Neural cell (in vitro differentiated cells): ENCODE measurements at regions not wholly inside any gene's neighbourhood (a gene's known extent, or its start where the extent isn't known, plus 50 kb on each side); places are given as distances from the start of the nearest gene placed in this dataset.

ENCODE experiments used
- H2AFZ ChIP-seq: fragments of 200-600, 300-800 bp; sonication (generic), shearing (Covaris generic); 2 replicates; pipeline ENCODE4 v1.6.0; 2014; ENCODE audit warnings: low read depth, mild to moderate bottlenecking, antibody characterized with exemption, low read length, moderate library complexity
- H3F3A ChIP-seq: fragments of 200-600 bp; shearing (Covaris generic); 2 replicates; pipeline ENCODE4 v1.6.1; 2016; ENCODE audit warnings: mild to moderate bottlenecking, moderate library complexity, mixed read lengths, antibody characterized with exemption, low read length; ENCODE audit not compliant: insufficient read depth, poor library complexity, severe bottlenecking
- H3K27ac ChIP-seq: fragments of 200-600, 300-800 bp; sonication (generic), shearing (Covaris generic); 2 replicates; pipeline ENCODE4 v1.5.1; 2014; ENCODE audit warnings: mild to moderate bottlenecking, low read length, moderate library complexity
- H3K27me3 ChIP-seq: fragments of 300-800, 200-600 bp; sonication (generic), shearing (Covaris generic); 2 replicates; pipeline ENCODE4 v1.6.0; 2014; ENCODE audit warnings: mild to moderate bottlenecking, low read depth, low read length, moderate library complexity; ENCODE audit not compliant: insufficient read depth
- H3K36me3 ChIP-seq: fragments of 300-800, 200-600 bp; sonication (generic), shearing (Covaris generic); 2 replicates; pipeline ENCODE4 v1.5.1; 2014; ENCODE audit warnings: mild to moderate bottlenecking, antibody characterized with exemption, low read length, moderate library complexity; ENCODE audit not compliant: insufficient read depth
- H3K4me2 ChIP-seq: fragments of 300-800, 200-600 bp; sonication (generic), shearing (Covaris generic); 2 replicates; pipeline ENCODE4 v1.6.0; 2014; ENCODE audit warnings: mild to moderate bottlenecking, low read length
- H3K4me3 ChIP-seq: fragments of 300-800, 200-600 bp; sonication (generic), shearing (Covaris generic); 2 replicates; pipeline ENCODE4 v1.5.1; 2014; ENCODE audit warnings: mild to moderate bottlenecking, low read length, moderate library complexity
- H3K79me2 ChIP-seq: fragments of 200-600 bp; shearing (Covaris generic); replicated peaks from 2 replicates; pipeline ENCODE4 v1.6.0; 2014; ENCODE audit warnings: mild to moderate bottlenecking, low read length, moderate library complexity; ENCODE audit not compliant: insufficient read depth
- H3K9ac ChIP-seq: fragments of 300-800, 200-600 bp; sonication (generic), shearing (Covaris generic); 2 replicates; pipeline ENCODE4 v1.6.1; 2016; ENCODE audit warnings: mild to moderate bottlenecking, low read length, mixed read lengths
- H3K9me2 ChIP-seq: fragments of 200-600 bp; shearing (Covaris generic); 2 replicates; pipeline ENCODE4 v1.6.1; 2016; ENCODE audit warnings: mild to moderate bottlenecking, low read length, mixed read lengths; ENCODE audit not compliant: insufficient read depth
- H3K9me3 ChIP-seq: fragments of 200-600, 300-800 bp; sonication (generic), shearing (Covaris generic); 2 replicates; pipeline ENCODE4 v1.6.1; 2016; ENCODE audit warnings: mild to moderate bottlenecking, mixed run types, low read length, moderate library complexity, mixed read lengths
- H4K20me1 ChIP-seq: fragments of 200-600 bp; shearing (Covaris generic); 2 replicates; pipeline ENCODE4 v1.6.1; 2016; ENCODE audit warnings: mild to moderate bottlenecking, mixed run types; ENCODE audit not compliant: insufficient read depth
- CTCF ChIP-seq: fragments of 450-650 bp; IDR thresholded peaks from 2 replicates; pipeline ENCODE4 v1.5.1; 2014; ENCODE audit warnings: antibody characterized with exemption, mild to moderate bottlenecking, moderate library complexity; ENCODE audit not compliant: poor library complexity, severe bottlenecking
- EP300 ChIP-seq: fragments of 450-650 bp; conservative IDR thresholded peaks from 2 replicates; pipeline ENCODE4 v1.6.1; 2014; ENCODE audit warnings: antibody characterized with exemption, mild to moderate bottlenecking, moderate library complexity; ENCODE audit not compliant: poor library complexity, severe bottlenecking
- EZH2 ChIP-seq: fragments of 200-600, 300-800 bp; shearing (Covaris generic), sonication (generic); IDR thresholded peaks from 2 replicates; pipeline ENCODE4 v1.6.1; 2014; ENCODE audit warnings: antibody characterized with exemption, low read length, borderline replicate concordance, mild to moderate bottlenecking; ENCODE audit not compliant: insufficient read depth, poor library complexity, severe bottlenecking
- MXI1 ChIP-seq: fragments of 450-650 bp; conservative IDR thresholded peaks from 2 replicates; pipeline ENCODE4 v1.6.1; 2014; ENCODE audit warnings: antibody characterized with exemption, mild to moderate bottlenecking; ENCODE audit not compliant: poor library complexity, severe bottlenecking
- POLR2AphosphoS5 ChIP-seq: IDR thresholded peaks from 2 replicates; pipeline ENCODE4 v1.6.1; 2012
- RAD21 ChIP-seq: fragments of 450-650 bp; conservative IDR thresholded peaks from 2 replicates; pipeline ENCODE4 v1.6.1; 2014; ENCODE audit warnings: antibody characterized with exemption, mild to moderate bottlenecking, moderate library complexity
- REST ChIP-seq: IDR thresholded peaks from 2 replicates; pipeline ENCODE4 v1.6.1; 2012; ENCODE audit warnings: borderline replicate concordance
- SMC3 ChIP-seq: fragments of 450-650 bp; conservative IDR thresholded peaks from 2 replicates; pipeline ENCODE4 v1.6.1; 2014; ENCODE audit warnings: antibody characterized with exemption, mild to moderate bottlenecking, moderate library complexity; ENCODE audit not compliant: poor library complexity
- TAF1 ChIP-seq: IDR thresholded peaks from 2 replicates; pipeline ENCODE4 v1.6.1; 2012; ENCODE audit warnings: low read depth

- no peaks in the 10 kb centered on the region for H3F3A ChIP-seq
- H3K9me2 ChIP-seq, result no peaks in the 10 kb centered on the region
- H3K4me3 ChIP-seq, result no peak overlapping the region
- H3K9me3 ChIP-seq, result no peaks in the 10 kb centered on the region
- no peak overlapping the region for H3K27ac ChIP-seq
- no peak overlapping the region for H3K9ac ChIP-seq
- no peak overlapping the region for H3K4me2 ChIP-seq
- H2AFZ ChIP-seq, result no peak overlapping the region
- H3K27me3 ChIP-seq, result no peaks in the 10 kb centered on the region
- no peaks in the 10 kb centered on the region for H4K20me1 ChIP-seq
- no peaks in the 10 kb centered on the region for H3K79me2 ChIP-seq
- no peaks in the 10 kb centered on the region for H3K36me3 ChIP-seq
- TF ChIP-seq SMC3, result no peak
- TF ChIP-seq REST, result no peak
- no peak for TF ChIP-seq EP300
- no peak for TF ChIP-seq RAD21
- no peak for TF ChIP-seq CTCF
Measured at GRCh38 chr1:215458104-215458503, 109.0 kb upstream of the KCTD3 start.

- no peak overlapping the region for H3K27ac ChIP-seq
- no peaks in the 10 kb centered on the region for H3K27me3 ChIP-seq
- no peaks in the 10 kb centered on the region for H3K9me2 ChIP-seq
- no peaks in the 10 kb centered on the region for H3K79me2 ChIP-seq
- H3F3A ChIP-seq, result no peaks in the 10 kb centered on the region
- TF ChIP-seq POLR2AphosphoS5 (no peak), EZH2 (no peak), EP300 (no peak), TAF1 (no peak), REST (no peak), CTCF (no peak), MXI1 (no peak), RAD21 (no peak), SMC3 (no peak)
- H3K4me3 ChIP-seq, result no peak overlapping the region
- H4K20me1 ChIP-seq, result no peaks in the 10 kb centered on the region
- H2AFZ ChIP-seq, result no peak overlapping the region
- no peaks in the 10 kb centered on the region for H3K9me3 ChIP-seq
- H3K9ac ChIP-seq, result no peak overlapping the region
- H3K4me2 ChIP-seq, result no peak overlapping the region
- no peaks in the 10 kb centered on the region for H3K36me3 ChIP-seq
Measured at GRCh38 chr1:215458562-215458961, 108.5 kb upstream of the KCTD3 start.
